ENCODE measurements at regions not wholly inside any gene's neighbourhood (a gene's known extent, or its start where the extent isn't known, plus 50 kb on each side); places are given as distances from the start of the nearest gene placed in this dataset.
A peak's percentile ranks its signal among the peaks of the same experiment; 100 is the strongest.

DNA sequence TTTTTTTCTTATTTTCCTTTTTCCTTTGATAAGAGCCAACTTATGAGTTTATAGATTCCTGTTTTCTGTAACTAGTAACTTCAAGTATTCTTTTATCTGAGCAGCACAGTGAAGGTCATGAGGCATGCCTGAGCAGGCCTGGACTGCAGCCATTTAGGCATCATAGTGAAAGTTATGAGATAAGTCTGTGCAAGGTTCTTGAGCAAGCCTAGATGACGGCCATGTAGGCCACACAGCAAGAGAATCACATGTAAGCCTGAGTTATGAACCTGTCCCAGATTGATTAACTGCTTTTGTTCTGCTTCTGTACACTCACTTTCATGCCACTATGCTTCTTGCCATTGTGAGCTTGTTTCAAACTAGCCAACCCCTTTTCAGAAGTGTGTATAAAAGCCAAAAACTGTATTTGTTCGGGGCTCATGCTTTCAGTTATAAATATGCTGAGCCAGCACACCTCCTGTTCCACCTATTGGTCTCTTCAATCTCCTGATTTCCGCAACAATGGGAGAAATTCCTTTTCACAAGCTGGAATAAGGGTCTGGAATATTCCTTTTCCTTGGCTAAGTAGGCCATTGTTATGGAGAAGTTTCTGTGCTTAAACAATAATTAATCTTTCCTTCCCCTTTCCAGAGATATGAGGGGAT lies 745.7 kb downstream of the FAM181B start:
- H3K9me3 ChIP-seq, result peaks cover 0 to 4% (median 0%) of the 10 kb centered on the region in 4 donors
- no peak overlapping the region for H3K4me3 ChIP-seq
- intact Hi-C loops (cut with DNase I), result no loop called here
- H3K27ac ChIP-seq, result no peak overlapping the region
- H3K27me3 ChIP-seq, result no peaks in the 10 kb centered on the region
- H3K4me1 ChIP-seq, result no peaks in the 10 kb centered on the region
- WGBS, 2 donors, result 66 to 80% methylated on average over 3 of the region's 3 CpGs
- no peaks in the 10 kb centered on the region for H3K36me3 ChIP-seq
- no peak for DNase-seq
- no peak for TF ChIP-seq EP300 (IDR thresholded peaks at IDR 0.05)
- peak in 1 of 4 donors; percentile 16 for TF ChIP-seq POLR2AphosphoS5 (IDR thresholded peaks at IDR 0.05)
- TF ChIP-seq POLR2A (IDR thresholded peaks at IDR 0.05), result no peak
- TF ChIP-seq, protein P1, sequence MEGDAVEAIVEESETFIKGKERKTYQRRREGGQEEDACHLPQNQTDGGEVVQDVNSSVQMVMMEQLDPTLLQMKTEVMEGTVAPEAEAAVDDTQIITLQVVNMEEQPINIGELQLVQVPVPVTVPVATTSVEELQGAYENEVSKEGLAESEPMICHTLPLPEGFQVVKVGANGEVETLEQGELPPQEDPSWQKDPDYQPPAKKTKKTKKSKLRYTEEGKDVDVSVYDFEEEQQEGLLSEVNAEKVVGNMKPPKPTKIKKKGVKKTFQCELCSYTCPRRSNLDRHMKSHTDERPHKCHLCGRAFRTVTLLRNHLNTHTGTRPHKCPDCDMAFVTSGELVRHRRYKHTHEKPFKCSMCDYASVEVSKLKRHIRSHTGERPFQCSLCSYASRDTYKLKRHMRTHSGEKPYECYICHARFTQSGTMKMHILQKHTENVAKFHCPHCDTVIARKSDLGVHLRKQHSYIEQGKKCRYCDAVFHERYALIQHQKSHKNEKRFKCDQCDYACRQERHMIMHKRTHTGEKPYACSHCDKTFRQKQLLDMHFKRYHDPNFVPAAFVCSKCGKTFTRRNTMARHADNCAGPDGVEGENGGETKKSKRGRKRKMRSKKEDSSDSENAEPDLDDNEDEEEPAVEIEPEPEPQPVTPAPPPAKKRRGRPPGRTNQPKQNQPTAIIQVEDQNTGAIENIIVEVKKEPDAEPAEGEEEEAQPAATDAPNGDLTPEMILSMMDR (IDR thresholded peaks at IDR 0.05), result no peak

DNA sequence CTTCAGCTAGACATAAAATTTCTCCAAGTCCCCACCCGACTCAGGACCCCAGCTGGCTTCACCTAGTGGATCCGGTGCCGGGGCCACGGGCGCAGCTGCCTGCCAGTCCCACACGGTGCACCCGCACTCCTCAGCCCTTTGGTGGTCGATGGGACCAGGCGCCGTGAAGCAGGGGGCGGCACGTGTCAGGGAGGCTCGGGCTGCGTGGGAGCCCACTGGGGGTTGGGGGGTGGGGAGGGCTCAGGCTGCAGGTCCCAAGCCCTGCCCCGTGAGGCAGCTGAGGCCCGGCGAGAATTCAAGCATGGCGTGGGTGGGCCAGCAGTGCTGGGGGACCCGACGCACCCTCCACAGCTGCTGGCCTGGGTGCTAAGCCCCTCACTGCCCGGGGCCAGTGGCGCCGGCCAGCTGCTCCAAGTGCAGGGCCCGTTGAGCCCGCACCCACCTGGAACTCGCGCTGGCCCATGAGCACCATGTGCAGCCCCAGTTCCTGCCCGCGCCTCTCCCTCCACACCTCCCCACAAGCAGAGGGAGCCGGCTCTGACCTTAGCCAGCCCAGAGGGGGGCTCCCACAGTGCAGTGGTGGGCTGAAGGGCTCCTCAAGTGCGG lies 747.0 kb downstream of the FAM181B start:
- intact Hi-C loops (cut with DNase I), result no loop called here
- Histone ChIP-seq H3K9me3 (peaks cover 0 to 4% (median 0%) of the 10 kb centered on the region in 4 donors), H3K27me3 (no peaks in the 10 kb centered on the region), H3K4me1 (no peaks in the 10 kb centered on the region), H3K4me3 (no peak overlapping the region), H3K36me3 (no peaks in the 10 kb centered on the region), H3K27ac (no peak overlapping the region)
- no peak for DNase-seq
- TF ChIP-seq POLR2A (IDR thresholded peaks at IDR 0.05), result no peak
- 85 to 87% methylated on average over 31 of the region's 31 CpGs for WGBS, 2 donors

DNA sequence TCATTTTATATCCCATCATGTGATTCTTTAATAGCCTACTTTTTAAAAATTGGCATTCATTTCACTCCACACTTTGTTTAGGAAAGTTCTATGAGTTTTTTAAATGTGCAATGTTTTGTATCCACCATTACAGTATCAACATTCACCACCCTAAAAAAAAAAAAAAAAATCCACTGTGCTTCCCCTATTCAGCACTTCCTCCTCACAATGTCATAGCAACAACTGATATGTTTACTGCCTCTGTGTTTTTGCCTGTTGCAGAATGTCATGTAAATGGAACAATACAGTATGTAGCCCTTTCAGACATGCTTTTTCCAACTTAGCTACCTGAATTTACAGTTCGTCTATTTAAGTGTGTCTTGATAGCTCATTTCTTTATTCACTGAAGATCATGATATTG lies 754.2 kb downstream of the FAM181B start:
- H3K27me3 ChIP-seq, result no peaks in the 10 kb centered on the region
- TF ChIP-seq POLR2A (IDR thresholded peaks at IDR 0.05), result no peak
- TF ChIP-seq POLR2AphosphoS5 (IDR thresholded peaks at IDR 0.05), result no peak
- no peak for TF ChIP-seq EP300 (IDR thresholded peaks at IDR 0.05)
- TF ChIP-seq, protein P1 (IDR thresholded peaks at IDR 0.05), result no peak
- no peaks in the 10 kb centered on the region for H3K4me1 ChIP-seq
- no peak for DNase-seq
- H3K4me3 ChIP-seq, result no peak overlapping the region
- H3K27ac ChIP-seq, result no peak overlapping the region
- H3K9me3 ChIP-seq, result peaks cover 0 to 6% (median 0%) of the 10 kb centered on the region in 4 donors
- H3K36me3 ChIP-seq, result no peaks in the 10 kb centered on the region
- intact Hi-C loops (cut with DNase I), result no loop called here
- 81 to 84% methylated on average over 1 of the region's 1 CpG for WGBS, 2 donors

DNA sequence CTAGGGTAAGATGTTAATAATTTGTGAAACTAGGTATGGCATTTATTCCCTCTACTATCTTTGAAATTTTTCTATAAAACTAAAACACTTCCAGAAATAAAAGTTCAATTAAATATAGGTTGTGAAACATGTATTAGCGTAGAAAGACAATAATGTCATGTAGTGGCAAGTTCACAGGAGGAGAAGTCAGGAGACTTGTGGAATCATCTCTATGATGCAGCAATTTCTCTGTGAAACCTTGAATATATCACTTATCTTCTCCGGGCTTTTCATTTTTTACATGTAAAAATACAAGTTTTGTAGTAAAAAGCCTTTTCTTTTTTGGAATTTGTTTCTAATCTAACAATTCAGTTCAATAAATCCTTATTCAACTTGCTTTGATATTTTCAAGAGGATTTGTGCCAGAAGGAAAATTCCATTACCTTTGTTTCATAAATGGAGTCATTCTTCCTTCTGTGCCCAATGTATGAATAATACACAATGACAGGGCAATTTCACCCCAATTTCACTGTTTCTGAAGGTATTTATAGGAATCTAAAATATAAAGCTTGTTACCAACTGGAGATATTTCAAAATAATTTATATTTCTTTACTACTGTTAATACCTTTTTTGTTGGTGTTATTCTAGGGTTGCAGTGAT lies 758.3 kb downstream of the FAM181B start:
- H3K36me3 ChIP-seq, result no peaks in the 10 kb centered on the region
- no peaks in the 10 kb centered on the region for H3K4me1 ChIP-seq
- no peak overlapping the region for H3K4me3 ChIP-seq
- TF ChIP-seq EP300 (IDR thresholded peaks at IDR 0.05), result no peak
- TF ChIP-seq POLR2A (IDR thresholded peaks at IDR 0.05), result no peak
- TF ChIP-seq, protein P1 (IDR thresholded peaks at IDR 0.05), result no peak
- TF ChIP-seq POLR2AphosphoS5 (IDR thresholded peaks at IDR 0.05), result no peak
- WGBS, 2 donors, result 85 to 90% methylated on average over 2 of the region's 2 CpGs
- no peak for DNase-seq
- no peak overlapping the region for H3K27ac ChIP-seq
- no peaks in the 10 kb centered on the region for H3K27me3 ChIP-seq
- H3K9me3 ChIP-seq, result peaks cover 0 to 6% (median 0%) of the 10 kb centered on the region in 4 donors
- intact Hi-C loops (cut with DNase I), result no loop called here

DNA sequence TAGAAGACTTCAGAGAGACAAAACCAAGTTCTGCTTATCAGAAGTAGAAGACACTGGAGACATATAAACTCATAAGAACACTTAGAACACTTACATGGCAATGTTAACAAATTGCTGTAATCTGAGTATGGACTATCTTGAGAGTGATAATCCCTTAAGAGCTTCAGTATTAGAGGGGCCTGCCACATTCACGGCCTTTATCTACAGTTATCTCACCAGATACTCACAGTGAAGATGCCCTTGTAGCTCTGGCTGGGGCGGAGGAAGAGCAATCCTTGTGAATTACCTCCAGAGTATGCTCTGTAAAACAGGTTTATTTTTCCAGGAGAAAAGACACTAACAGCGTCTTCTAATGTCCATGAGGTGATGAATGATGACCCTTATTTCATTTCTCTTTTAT lies 762.8 kb downstream of the FAM181B start:
- intact Hi-C loops (cut with DNase I), result no loop called here
- no peak overlapping the region for H3K27ac ChIP-seq
- WGBS, 2 donors, result 59 to 68% methylated on average over 3 of the region's 3 CpGs
- no peaks in the 10 kb centered on the region for H3K27me3 ChIP-seq
- H3K4me3 ChIP-seq, result no peak overlapping the region
- H3K36me3 ChIP-seq, result no peaks in the 10 kb centered on the region
- no peaks in the 10 kb centered on the region for H3K4me1 ChIP-seq
- H3K9me3 ChIP-seq, result no peaks in the 10 kb centered on the region
- no peak for DNase-seq
- TF ChIP-seq POLR2A (IDR thresholded peaks at IDR 0.05) (no peak), POLR2AphosphoS5 (IDR thresholded peaks at IDR 0.05) (no peak)
- TF ChIP-seq, protein P1 (IDR thresholded peaks at IDR 0.05), result no peak

All from sigmoid colon (tissue), 6 donors.